T47D (cell line): ENCODE measurements at regions not wholly inside any gene's neighbourhood (a gene's known extent, or its start where the extent isn't known, plus 50 kb on each side); places are given as distances from the start of the nearest gene placed in this dataset.

Experiments used
- DNase-seq, 2 experiments: peaks; one replicate each; pipeline versions ENCODE4 v3.0.0 to v3.0.0-alpha.2; 2011 to 2012; ENCODE audit warnings: low read depth in 1 of 2, low spot score in 1 of 2
- JUND ChIP-seq: IDR thresholded peaks from 2 replicates; pipeline ENCODE4 v1.6.1; 2012; ENCODE audit warnings: low read depth
- in situ Hi-C: cut with HindIII; loops from 2 replicates; pipeline ENCODE4 v1.10.0; 2016; ENCODE audit warnings: low sequenced_read_pairs, low pct_unique_long_range_greater_than_20kb

- in situ Hi-C loops = no loop called here
- DNase-seq = no peak
- TF ChIP-seq JUND = no peak
These were observed 138.8 kb upstream of the RREB1 start for GRCh38 chr6:6968731-6969552.

- in situ Hi-C loops = no loop called here
- no peak for DNase-seq
- no peak for TF ChIP-seq JUND
These were observed 138.0 kb upstream of the RREB1 start for GRCh38 chr6:6969761-6970223.

- TF ChIP-seq JUND = no peak
- DNase-seq = no peak
- in situ Hi-C loops = no loop called here
These were observed 136.9 kb upstream of the RREB1 start for GRCh38 chr6:6970851-6971250.

GRCh38 chr6:6971369-6971768, 136.4 kb upstream of the RREB1 start:
- no peak for DNase-seq
- TF ChIP-seq JUND = no peak
- in situ Hi-C loops = no loop called here

- in situ Hi-C loops = no loop called here
- TF ChIP-seq JUND = no peak
- no peak for DNase-seq
These were observed 135.3 kb upstream of the RREB1 start for GRCh38 chr6:6972456-6972855.

- TF ChIP-seq JUND = no peak
- DNase-seq = no peak
- in situ Hi-C loops = no loop called here
These were observed 134.0 kb upstream of the RREB1 start for GRCh38 chr6:6973721-6974120.

- no peak for DNase-seq
- in situ Hi-C loops = no loop called here
- TF ChIP-seq JUND = no peak
These were observed 132.2 kb upstream of the RREB1 start for GRCh38 chr6:6975459-6976111.

GRCh38 chr6:6976193-6976592, 131.6 kb upstream of the RREB1 start:
- in situ Hi-C loops = no loop called here
- DNase-seq = no peak
- no peak for TF ChIP-seq JUND

- in situ Hi-C loops = no loop called here
- DNase-seq = no peak
- TF ChIP-seq JUND = no peak
These were observed 129.0 kb upstream of the RREB1 start for GRCh38 chr6:6978731-6979130.

GRCh38 chr6:6980999-6981597, 126.7 kb upstream of the RREB1 start:
- TF ChIP-seq JUND = no peak
- DNase-seq = no peak
- in situ Hi-C loops = no loop called here

- no peak for TF ChIP-seq JUND
- DNase-seq = no peak
- in situ Hi-C loops = no loop called here
These were observed 126.0 kb upstream of the RREB1 start for GRCh38 chr6:6981681-6982322.

GRCh38 chr6:6982663-6983062, 125.1 kb upstream of the RREB1 start:
- DNase-seq = no peak
- in situ Hi-C loops = no loop called here
- no peak for TF ChIP-seq JUND
